HG03025 (cell line): ENCODE measurements at regions not wholly inside any gene's neighbourhood (a gene's known extent, or its start where the extent isn't known, plus 50 kb on each side); places are given as distances from the start of the nearest gene placed in this dataset.

ENCODE experiments used
- ATAC-seq: cut with Tn5 transposase; IDR thresholded peaks from one replicate; pipeline ENCODE4 v1.9.1; 2021; ENCODE audit warnings: mild to moderate bottlenecking, moderate library complexity; ENCODE audit not compliant: unreplicated experiment, low FRiP score

DNA sequence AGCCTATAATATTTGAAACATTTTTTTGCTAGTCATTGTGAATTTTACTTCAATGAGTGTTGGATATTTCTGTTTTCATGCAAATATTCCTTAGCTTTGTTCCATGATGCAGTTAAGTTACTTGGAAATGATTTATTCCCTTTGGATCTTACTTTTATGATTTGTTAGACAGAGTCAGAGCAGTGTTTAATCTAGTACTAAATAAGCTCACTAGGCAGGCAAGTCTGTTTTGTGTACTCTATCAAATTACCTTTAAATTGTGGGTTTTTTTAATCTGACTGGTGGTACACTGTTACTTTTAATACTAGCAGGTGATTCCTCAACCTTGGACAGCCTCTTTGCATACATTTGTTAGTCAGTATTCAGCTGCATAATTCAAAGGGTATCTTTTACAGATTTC is 173.3 kb upstream of the MBNL1 start:
- ATAC-seq, result no peak

DNA sequence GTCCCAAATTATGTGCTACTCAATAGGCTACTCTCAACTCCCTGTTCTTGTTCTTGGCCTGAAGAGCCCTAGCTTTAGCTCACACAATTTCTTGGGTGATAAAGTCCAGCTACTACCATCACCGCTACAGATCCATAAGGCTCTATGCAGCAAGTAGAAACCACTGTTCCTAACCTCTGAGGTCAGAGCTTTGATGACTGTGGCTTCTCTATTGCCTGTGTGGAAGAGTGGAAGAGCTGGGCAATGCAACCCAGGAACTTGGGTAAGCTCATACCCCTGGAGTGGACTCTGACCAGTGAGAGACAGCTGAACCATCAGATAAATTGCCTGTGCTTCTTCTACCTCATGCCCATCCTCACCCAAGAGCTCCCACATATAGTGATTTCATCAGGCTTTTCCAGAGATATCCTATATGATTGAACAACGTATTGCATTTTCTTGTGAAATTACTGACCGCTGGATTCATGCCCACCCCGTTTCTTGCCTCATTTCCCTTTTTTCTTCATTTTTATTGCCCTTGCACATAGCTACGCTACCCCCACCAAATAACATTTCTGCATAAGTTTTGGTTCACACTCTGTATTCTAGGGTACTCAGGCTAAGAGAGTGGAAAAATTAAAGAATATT is 172.3 kb upstream of the MBNL1 start:
- ATAC-seq, result no peak

DNA sequence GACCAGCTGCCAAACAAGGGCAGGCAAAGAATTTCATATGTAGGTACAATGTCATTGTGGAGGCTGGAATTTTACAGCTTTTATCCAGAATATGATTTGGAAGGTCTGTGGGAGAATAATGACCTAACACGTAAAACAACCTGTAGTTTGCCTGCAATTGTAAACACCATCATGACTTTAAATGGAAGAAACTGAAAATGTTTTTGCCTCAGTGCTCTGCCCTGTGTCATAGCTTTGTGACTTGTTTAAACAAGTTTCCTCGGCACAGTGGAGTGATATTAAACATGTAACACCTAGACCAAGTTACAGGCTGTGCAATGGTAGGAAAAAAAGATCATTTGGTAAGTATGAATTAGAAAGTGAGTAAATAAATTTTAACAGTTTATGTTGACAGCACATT is 171.6 kb upstream of the MBNL1 start:
- ATAC-seq, result no peak

DNA sequence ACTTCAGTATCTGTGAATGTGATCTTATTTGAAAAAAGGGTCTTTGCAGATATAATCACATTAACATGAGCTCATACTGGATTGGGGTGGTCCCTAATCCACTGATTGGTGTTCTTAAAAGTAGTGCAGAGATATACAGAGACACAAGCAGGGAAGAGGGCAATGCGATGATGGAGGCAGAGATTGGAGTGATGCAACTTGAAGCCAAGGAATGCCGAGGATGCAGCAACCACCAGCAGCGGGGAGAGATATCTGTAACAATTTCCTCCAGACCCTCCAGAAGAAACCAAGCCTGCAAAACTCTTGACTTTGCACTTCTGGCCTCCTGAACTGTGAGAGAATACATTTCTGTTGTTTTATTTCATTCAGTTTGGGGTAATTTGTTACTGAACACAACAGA is 171.0 kb upstream of the MBNL1 start:
- no peak for ATAC-seq

DNA sequence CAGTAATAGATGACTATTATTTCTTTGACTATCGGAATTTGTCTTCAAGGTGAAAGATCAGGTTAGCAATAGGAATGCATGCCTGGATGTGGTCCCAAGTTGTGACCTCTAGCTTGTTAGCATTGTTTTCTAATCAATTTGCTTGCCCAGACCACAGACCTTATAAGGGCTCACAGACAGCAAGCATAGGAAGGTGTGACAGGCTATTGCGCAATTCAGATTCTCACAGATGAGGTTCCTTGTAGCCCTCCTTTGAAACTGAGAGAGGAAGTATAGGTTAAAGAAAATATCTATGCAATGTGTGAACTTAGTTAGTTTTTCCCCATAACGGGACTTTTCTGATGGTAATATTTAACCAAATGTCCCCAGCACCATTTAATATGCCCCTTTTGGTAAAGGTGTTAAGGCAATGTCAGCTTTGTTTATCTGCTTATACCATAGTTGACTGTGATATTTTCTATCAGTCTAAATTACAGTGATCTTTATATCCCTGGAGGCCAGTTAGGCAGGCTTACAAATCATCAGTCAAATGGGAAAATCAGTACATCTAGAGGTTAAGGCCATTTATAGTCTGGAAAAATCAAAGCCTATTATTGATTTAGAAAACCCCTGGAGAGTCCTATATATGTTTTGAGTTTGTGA is 168.1 kb upstream of the MBNL1 start:
- ATAC-seq, result peak; percentile 90

DNA sequence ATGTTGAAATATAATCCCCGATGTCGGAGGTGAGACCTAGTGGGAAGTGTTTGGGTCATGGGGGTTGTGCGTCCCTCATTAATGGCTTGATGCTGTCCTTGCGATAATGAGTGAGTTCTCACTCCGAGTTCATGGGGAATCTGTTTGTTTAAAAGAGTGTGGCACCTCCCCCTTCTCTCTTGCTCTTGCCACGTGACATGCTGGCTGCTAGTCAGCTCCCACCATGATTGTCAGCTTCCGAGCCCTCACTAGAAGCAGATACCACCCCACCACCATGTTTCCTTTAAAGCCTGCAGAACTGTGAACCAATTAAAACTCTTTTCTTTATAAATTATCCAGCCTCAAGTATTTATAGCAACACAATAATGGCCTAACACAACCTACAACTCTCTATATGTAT is 166.3 kb upstream of the MBNL1 start:
- ATAC-seq, result no peak

DNA sequence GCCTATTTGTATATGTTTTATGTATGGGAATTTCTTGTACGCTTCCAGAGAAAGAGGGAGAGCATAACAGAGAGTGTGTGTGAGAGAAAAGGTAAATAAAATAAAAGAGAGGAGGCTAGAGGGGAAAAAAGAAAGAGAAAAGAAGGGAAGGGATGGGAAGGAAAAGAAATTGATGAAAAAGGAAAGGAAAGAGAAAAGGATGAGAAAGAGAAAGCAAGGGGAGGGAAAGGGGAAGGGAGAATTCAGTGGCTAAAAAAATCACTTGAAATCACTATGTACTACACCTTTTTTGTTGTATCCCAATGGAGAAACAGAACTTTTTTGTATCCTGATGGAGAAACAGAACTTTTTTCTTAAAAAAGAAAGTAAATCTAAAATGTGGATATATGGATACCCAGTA is 165.5 kb upstream of the MBNL1 start:
- ATAC-seq, result no peak

DNA sequence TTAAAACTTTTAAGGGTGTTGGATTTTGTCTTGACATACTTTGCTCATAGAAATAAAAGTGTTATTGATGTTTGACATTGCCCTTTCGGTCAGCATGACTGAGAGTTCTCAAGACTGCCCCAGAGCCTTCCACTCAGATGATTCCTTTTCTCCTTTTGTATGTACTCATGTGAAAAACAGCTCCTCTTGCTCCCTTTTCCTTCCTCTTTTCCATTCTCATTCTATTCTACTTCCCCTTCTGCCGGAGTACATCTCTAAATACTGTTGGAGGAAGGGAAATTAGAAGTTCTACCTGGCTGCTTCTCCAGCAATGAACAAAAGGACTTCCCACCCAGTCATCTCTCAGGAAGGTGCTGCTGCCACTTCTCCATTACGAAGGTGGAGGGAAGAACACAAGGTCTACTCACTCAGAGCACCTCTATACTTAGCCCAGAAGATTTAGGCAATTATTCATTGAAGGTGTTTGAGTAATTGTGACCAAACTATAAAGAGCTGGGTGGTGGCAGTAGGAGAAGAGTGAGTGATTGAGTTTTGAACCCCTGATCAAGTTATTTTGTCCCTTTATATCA is 163.8 kb upstream of the MBNL1 start:
- no peak for ATAC-seq

DNA sequence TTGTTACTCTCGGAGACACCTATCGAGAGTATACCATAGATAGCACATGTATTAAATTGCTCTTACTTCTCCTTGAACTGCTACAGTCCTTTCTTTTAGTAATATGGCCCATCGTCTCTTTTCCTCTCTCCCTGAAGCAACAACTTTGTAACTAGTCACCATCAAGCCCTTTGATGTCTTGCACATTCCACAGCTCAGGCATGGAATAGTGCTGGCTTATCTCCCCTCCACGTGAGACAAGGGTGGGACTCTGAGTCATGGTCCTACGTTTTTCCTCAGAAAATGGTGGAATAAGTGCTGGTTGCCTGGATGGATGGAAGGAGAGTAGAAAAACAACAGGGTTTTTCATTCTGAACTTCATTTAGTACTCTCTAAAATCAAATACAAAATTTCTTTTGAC is 163.3 kb upstream of the MBNL1 start:
- ATAC-seq, result no peak

DNA sequence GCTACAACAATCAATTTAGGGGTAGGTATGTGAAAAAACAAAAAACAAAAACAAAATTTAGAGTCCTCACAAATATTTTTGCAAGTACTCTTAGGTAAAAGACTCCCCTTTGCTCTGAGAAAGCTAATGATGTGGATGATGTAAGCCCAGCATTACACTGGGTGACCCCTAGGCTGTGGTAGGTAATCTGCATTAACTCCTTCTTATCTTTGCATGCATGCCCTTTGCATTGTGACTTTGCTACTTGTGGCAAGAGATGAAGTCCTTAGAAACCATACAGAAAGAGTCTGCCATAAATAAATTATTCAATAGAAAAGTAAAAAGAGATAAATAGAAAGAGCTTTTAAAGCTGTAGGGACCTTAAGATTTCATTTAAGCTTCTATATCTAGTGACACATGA is 159.7 kb upstream of the MBNL1 start:
- no peak for ATAC-seq

DNA sequence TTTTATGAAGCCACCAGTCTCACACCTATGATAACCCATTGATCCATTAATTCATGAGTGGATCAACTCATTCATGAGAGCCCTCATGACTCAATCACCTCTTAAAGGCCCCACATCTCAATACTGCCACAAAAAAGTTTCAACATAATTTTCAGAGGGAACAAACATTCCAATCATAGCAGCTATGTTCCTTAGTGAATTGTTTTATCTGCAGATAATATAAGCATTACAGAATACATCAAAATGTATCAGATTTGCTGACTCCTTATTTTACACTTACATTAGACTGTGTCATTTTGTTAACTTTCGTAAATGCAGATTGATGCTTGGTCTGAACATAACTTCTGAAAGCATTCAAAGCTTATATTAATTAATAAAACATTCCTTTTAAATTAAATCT is 155.3 kb upstream of the MBNL1 start:
- ATAC-seq, result no peak

DNA sequence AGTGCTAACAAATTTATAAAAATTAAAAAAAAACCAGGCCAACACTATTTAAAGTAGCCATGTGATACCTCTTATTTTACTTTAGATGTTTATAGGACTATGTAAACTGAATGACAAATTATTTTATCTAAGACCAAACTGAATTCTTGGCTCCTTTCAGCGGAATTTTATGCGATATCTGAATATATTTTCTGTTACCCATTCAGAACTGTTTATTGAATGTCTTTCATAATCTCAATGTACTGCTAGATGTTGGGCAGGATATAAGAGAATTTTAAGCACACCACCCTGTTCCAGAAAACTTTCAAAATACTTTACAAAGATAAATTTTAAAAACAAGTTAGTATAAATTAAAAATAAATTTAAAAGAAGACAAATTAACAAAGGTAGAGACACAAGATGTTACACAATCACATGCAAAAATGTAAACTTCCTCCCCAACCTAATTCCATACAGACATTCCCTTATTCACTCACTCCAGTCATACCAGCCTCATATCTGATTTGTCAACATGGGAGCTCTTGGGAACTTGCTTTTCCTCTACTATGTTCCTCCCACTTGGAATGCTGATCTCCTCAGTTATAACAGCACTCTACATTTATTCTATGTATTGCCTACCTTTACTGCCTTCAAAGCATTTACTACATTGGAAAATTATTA is 154.6 kb upstream of the MBNL1 start:
- ATAC-seq, result no peak

DNA sequence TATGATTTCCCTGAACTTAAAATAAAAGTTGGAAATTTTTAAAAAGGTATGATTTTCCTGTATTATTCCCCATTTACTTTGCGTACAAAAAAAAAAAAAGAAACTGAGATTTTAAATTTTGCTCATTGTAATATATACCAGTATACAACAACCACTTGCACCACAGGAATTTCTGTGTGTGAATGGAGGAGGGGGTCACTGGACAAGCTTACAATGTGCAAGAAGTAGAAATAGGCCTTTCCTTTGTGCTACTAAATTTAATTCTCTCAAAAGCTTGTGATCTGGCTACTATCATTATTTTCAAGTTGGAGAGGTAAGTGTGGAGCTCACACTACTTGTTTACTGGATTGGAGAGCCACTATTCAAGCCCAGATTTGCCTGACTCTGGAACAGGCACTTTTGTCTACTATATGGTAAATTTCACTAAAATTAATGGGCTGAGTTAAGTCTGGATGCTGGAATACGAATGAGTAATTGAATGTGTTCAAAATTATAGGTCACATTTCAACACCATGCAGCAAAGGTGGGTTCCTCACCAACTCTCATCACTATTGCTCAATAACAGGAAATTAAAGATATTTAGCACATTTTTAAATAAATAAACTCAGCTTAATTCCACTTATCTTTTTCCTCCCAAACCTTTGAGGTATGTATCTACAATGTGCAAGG is 148.0 kb upstream of the MBNL1 start:
- no peak for ATAC-seq

DNA sequence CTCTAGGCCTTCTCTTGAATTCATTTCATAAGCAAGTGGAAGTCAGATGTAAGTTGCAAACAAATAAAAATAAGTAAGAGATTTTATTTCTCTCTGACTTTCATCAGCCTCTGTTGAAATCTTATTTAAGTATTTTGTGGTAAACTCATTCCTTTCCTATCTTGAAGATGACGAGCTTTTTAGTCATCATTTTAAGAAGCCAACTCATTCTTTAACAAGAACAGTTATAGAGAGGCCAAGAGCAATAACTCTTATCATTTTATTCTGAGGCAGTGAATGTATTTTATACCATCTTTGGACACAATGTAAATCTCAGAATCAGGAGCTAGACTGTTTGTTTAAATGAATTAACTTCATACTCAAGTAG is 147.5 kb upstream of the MBNL1 start:
- ATAC-seq, result no peak

DNA sequence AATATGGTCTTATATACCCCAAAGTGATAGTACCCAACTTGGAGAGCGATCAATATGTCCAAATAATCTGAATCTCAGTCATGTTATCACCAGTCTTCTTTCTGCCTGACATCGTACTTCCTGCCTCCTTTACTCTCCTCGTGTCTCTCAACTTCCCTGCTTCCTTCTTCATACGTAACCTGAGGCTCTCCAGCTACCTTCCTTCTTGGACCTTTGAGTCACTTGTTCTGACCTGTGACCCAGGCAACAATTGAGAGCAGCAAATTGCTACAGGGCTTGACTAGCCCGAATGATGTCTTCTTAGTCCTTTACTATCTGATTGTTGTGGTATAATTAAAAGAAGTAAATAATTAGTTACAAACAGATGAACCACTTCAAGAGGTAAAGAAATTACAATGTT is 145.9 kb upstream of the MBNL1 start:
- no peak for ATAC-seq

DNA sequence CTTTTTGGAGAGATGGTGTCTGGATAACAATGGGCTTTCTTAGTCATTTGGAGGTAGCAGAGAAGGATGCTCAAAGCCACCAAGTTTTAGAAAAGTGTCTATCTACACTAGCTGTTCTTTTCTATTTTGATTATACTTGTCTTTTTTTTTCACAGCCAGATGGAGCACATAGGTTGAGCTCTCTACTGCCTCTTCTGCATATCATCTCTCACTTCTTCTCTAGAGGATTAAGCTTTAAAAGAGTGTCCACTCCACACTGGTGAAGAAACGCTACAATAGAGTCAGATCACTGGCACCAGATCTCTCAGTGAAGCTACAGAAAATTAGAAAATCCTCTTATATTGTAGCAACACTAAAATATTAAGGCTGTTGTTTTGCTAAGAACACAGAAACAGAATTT is 145.3 kb upstream of the MBNL1 start:
- no peak for ATAC-seq

DNA sequence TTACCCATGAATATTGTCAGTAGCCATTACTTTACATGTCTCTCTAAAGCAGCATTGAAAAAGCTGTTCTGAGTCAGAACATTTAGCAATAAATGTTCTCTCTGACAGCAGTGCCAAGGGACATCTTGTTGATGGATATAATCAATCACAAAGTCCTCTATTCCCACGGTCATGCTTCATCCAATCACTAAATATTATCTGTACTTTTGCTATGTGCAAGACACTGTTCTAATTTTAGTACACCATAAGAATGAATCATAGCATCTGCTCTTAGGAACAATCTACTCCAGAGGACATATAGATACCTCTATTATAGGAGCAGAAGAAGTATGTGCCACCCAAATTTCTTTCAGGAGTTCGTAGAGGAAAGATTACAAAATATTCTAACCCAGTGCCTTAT is 142.5 kb upstream of the MBNL1 start:
- no peak for ATAC-seq

DNA sequence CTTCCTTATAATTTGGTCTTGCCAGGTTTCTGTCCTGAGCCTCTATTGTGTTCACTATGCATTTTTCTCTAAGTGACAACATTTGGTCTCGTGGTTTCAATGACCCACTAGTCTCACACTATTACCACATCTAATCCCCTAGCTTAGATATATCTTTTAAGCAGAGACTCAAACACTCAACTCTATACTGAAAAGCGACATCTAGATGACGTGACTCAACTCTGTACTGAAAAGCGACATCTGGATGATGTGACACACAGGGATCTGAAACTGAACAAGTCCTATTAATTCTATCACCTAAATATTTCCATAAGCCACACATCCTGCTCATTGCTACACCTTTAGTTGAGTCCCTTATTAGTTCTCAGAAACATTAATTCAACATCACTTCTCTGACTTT is 141.7 kb upstream of the MBNL1 start:
- peak; percentile 98 for ATAC-seq

DNA sequence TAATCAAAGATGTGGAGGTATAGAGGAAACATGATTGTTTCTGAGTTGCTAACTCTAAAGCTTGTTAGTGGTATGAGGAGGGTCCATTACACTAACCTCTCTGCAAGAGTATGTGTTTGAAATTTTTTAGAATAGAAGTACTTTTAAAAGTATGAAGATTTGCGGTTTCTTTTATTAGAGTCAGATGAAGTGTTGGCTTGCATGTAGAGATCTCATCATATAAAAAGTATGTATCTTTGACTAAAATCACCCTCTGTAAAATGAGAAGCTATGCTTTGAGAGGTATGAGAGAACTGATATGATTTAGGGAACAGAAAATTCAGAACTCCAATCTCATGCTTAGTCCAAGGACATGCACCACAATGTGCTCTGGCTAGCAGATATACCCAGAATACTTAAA is 140.4 kb upstream of the MBNL1 start:
- no peak for ATAC-seq

DNA sequence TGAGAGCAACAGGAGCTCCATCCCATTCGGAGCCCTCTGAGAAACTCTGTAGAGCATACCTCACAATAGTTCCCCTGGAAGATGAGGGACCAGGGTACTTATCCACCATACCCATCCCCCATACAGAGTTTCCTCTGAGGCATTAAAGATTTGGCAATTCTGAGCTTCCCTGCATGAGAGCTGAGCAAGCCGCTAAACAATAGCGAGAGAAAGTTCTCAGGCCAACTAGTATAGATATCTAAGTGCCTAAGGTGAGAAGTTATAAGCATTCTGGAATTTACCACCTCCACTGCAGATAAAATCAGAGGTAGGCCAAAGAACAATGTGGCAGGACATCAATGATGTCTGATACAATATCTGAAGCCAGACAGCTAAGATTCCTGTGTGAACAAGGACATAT is 129.1 kb upstream of the MBNL1 start:
- ATAC-seq, result no peak

DNA sequence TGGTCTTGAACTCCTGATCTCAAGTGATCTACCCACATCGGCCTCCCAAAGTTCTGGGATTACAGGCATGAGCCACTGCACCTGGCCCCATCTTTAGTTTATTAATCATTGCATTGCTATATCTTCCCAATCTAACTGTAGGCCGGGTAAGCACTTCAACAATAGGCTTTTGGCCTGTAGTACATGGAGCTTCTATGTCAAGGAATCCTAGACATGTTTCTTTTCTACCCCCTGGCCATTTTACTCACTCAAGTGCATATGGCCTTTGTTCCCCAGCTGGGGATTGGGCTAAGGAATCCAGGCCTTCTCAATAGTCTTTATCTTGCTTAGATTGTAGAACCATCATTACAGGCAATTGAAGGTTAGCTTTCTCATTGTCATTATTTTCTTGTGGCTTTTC is 122.3 kb upstream of the MBNL1 start:
- no peak for ATAC-seq
